ENCODE measurements at regions not wholly inside any gene's neighbourhood (a gene's known extent, or its start where the extent isn't known, plus 50 kb on each side); places are given as distances from the start of the nearest gene placed in this dataset.

DNA sequence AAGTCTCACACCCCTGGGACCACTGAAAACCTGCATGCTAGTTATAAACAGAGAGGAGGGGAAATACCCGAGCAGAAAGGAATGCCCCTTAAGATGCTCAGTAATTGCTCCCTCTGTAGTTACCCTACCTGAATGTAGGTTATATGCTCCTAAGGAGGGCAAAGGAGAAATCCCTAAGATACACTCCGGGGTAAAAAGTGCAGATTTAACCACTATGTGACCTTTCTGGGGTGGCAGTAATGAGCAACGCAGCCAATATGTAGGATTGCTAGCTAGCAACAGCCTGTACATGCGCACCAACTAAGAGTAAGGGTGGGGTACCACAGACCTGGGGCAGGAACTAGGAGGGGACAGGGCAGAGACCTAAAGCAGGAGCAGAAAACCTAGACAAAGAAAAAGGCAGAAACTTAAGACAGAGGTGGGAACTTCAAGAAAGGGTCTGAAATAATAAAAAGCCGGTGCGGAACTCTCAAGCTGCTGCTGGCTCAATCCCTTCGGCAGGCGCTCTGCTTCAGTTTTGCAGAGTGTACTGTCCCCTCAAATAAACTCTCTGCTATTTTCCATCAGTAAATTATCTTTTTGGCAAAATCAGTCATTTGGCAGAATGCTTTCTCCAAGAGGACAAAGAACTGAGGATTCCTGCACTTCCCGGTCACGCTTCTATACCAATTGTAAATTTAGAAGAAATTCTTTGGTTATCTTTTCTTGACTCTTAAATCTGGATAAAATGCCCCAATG lies 823.8 kb downstream of the CDH11 start:
- no peak overlapping the region for H3K4me3 Mint-ChIP-seq
- no CpG with 5 or more reads among the region's 10 CpGs for WGBS (ENCODE audit: extremely low coverage, insufficient read length, low lambda C conversion rate)

More for the DNA sequence above, 823.8 kb downstream of the CDH11 start:
- no peak overlapping the region for H3K4me2 ChIP-seq (ENCODE audit: insufficient read depth, insufficient read length, low read length)
- no peak overlapping the region for H3K14ac ChIP-seq (ENCODE audit: insufficient read depth, low read length)
- no peak for DNase-seq
- H4K8ac ChIP-seq (replicated peaks; ENCODE audit: insufficient read length, low read depth, low read length): no peak overlapping the region
- Mint-ChIP-seq H3K27me3 (ENCODE audit: low read depth) (no peaks in the 10 kb centered on the region), H3K36me3 (ENCODE audit: insufficient read depth in 1 of 3, low read depth in 3 of 3) (no peaks in the 10 kb centered on the region), H3K4me1 (peaks cover 4 to 5% of the 10 kb centered on the region in 2 experiments; a peak in 3 of 4 replicates), H3K9me3 (no peaks in the 10 kb centered on the region), H3K27ac (no peak overlapping the region; a peak in 2 of 7 replicates)
- no peak overlapping the region for H4K5ac ChIP-seq (ENCODE audit: insufficient read length, low read depth, low read length)
- H3K27me3 ChIP-seq (ENCODE audit: insufficient read depth, low read length): no peaks in the 10 kb centered on the region
- no peak overlapping the region for H3K23ac ChIP-seq (ENCODE audit: insufficient read length, low read depth, low read length)
- no peak overlapping the region for H2BK12ac ChIP-seq (ENCODE audit: insufficient read length, low read depth, low read length)
- no peak overlapping the region for H2BK120ac ChIP-seq (ENCODE audit: low read depth, low read length, poor library complexity, severe bottlenecking)
- no peaks in the 10 kb centered on the region for H3K9me3 ChIP-seq (ENCODE audit: control insufficient read depth, low read depth, low read length)
- no peak overlapping the region for H3T11ph ChIP-seq (ENCODE audit: low read length)
- no peaks in the 10 kb centered on the region for H3K79me2 ChIP-seq (ENCODE audit: insufficient read depth, low read length)
- H4K91ac ChIP-seq (ENCODE audit: insufficient read length, low read depth, low read length): no peak overlapping the region
- no peak overlapping the region for H3K9ac ChIP-seq (ENCODE audit: extremely low read depth, insufficient read length, low read length)
- no peak overlapping the region for H3K27ac ChIP-seq (ENCODE audit: insufficient read length, low read depth, low read length)
- H2BK5ac ChIP-seq (ENCODE audit: insufficient read length, low read length): no peak overlapping the region
- TF ChIP-seq CTCF (conservative IDR thresholded peaks at IDR 0.05): no peak
- H2BK20ac ChIP-seq (ENCODE audit: low read depth, low read length, poor library complexity, severe bottlenecking): no peak overlapping the region
- no peak overlapping the region for H2BK15ac ChIP-seq (ENCODE audit: low read depth, low read length)
- H4K20me1 ChIP-seq (ENCODE audit: control insufficient read depth, insufficient read depth, insufficient read length): no peaks in the 10 kb centered on the region
- H3K4me1 ChIP-seq (ENCODE audit: insufficient read depth, low read length): no peaks in the 10 kb centered on the region
- no peaks in the 10 kb centered on the region for H3K23me2 ChIP-seq (ENCODE audit: insufficient read length, low read depth, low read length, poor library complexity, severe bottlenecking)
- H2AK5ac ChIP-seq (ENCODE audit: insufficient read length, low read length): no peak overlapping the region
- H2AFZ ChIP-seq (ENCODE audit: low read length): no peak overlapping the region
- no peak overlapping the region for H3K18ac ChIP-seq (ENCODE audit: insufficient read length, low read depth, low read length)
- no peaks in the 10 kb centered on the region for H3K79me1 ChIP-seq (ENCODE audit: insufficient read depth, low read depth, low read length, poor library complexity, severe bottlenecking)
- no peak overlapping the region for H3K56ac ChIP-seq (ENCODE audit: insufficient read length, low read depth, low read length)
- no peak overlapping the region for H3K4ac ChIP-seq (ENCODE audit: low read depth, low read length)

Measured in H9 (cell line).